ENCODE measurements at regions not wholly inside any gene's neighbourhood (a gene's known extent, or its start where the extent isn't known, plus 50 kb on each side); places are given as distances from the start of the nearest gene placed in this dataset.

DNA sequence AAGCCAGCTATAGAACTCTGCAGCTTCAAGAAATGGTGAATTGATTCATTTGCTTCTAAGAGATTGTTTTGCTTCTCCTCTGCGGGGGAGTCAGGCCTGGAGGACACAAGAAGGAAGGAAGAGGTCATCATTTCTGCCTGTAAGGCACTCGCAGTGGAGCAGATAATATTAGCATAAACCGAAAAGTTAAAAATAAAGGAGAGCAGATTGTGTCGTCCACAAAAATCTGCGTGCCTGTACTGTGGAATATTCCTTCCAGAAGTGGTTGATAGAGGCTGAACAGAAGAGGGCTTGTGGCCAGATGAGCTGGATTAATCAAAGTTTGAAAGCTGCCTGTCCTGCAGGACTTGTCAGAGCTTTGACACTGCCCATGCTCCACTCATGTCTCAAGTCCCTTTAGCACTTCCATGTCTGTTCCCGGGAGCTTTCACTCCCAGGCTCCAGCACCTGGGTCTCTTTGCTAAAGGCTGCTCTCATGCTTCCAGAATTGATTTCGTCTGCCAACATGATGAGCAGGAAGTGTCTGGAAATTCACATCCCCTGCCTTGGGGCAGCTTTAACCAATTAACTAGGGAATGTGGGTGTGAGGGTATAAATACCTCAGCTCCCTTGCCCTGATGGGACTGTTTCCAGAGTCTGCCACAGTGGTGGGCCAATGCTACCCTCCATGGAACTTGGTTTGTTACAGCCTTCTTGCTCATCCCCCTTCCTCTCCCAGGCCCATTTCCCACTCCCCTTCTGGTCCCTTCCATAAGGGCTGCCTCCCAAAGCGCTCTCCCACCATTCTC lies 65.1 kb upstream of the STX16 start:
- no peak overlapping the region for H3K4me3 ChIP-seq
- TF ChIP-seq CTCF (IDR thresholded peaks at IDR 0.05) (no peak), POLR2A (IDR thresholded peaks at IDR 0.05) (no peak)
- no peaks in the 10 kb centered on the region for H3K27me3 ChIP-seq
- intact Hi-C loops (cut with DNase I) = no loop called here
- no peaks in the 10 kb centered on the region for H3K36me3 ChIP-seq (replicated peaks in 1 of 2)
- WGBS, 4 donors = 55 to 65% (median 61%) methylated on average over 8 of the region's 8 CpGs
- no peak for DNase-seq
- H3K9me3 ChIP-seq (replicated peaks in 1 of 3) = no peaks in the 10 kb centered on the region
- no peaks in the 10 kb centered on the region for H3K4me1 ChIP-seq (replicated peaks in 1 of 2)
- peak overlapping the region in 1 of 5 donors; percentile 20 for H3K27ac ChIP-seq

- Histone ChIP-seq H3K9me3 (replicated peaks in 1 of 3) (no peaks in the 10 kb centered on the region), H3K27me3 (no peaks in the 10 kb centered on the region), H3K4me1 (replicated peaks in 1 of 2) (no peaks in the 10 kb centered on the region), H3K36me3 (replicated peaks in 1 of 2) (no peaks in the 10 kb centered on the region), H3K4me3 (no peak overlapping the region), H3K27ac (peak overlapping the region in 1 of 5 donors; percentile 20)
- DNase-seq = no peak
- TF ChIP-seq CTCF (IDR thresholded peaks at IDR 0.05) (no peak), POLR2A (IDR thresholded peaks at IDR 0.05) (no peak)
- WGBS, 4 donors = 57 to 63% (median 62%) methylated on average over 9 of the region's 9 CpGs
- intact Hi-C loops (cut with DNase I) = no loop called here
Measured at GRCh38 chr20:58584881-58585752, 66.0 kb upstream of the STX16 start.

DNA sequence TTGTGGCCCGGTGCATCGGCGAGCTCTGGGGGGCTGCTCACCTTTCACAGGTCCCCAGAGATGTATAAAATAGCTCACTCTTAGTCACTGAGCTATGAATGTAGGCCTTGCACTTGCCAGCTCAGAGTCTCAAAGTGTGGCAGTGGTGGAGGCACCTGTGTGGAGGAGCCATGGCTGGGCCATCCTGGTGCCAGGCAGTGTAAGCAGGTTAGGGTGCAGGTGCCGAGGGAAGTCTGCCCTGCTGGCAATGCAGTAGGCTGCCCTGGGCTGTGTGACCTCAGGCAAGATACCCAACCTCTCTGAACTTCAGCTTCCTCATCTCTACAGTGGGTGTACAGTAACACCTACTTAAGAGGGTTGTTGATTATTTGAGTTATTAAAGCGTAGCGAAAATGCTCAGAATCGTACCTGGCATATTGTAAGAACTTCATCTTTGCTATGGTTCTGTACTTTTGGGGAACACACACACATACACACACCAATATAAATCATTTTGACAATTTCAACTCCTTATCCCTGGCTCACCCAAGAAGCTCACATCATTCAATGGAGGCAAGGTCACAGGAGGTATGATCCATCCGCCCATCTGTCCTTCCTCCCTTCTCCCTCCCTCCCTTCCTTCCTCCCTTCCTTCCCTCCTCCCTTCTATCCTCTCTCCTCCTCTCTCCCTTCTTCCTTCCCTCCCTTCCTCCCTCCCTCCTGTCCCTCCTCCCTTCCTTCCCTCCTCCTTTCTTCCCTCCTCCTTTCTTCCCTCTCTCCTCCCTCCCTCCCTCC lies 66.8 kb upstream of the STX16 start:
- TF ChIP-seq CTCF (IDR thresholded peaks at IDR 0.05) = no peak
- no peak for DNase-seq
- Histone ChIP-seq H3K9me3 (replicated peaks in 1 of 3) (no peaks in the 10 kb centered on the region), H3K27me3 (no peaks in the 10 kb centered on the region), H3K27ac (no peak overlapping the region), H3K36me3 (replicated peaks in 1 of 2) (no peaks in the 10 kb centered on the region), H3K4me3 (no peak overlapping the region), H3K4me1 (replicated peaks in 1 of 2) (no peaks in the 10 kb centered on the region)
- WGBS, 4 donors = 80 to 88% (median 84%) methylated on average over 4 to 8 of the region's 8 CpGs
- intact Hi-C loops (cut with DNase I) = no loop called here

DNA sequence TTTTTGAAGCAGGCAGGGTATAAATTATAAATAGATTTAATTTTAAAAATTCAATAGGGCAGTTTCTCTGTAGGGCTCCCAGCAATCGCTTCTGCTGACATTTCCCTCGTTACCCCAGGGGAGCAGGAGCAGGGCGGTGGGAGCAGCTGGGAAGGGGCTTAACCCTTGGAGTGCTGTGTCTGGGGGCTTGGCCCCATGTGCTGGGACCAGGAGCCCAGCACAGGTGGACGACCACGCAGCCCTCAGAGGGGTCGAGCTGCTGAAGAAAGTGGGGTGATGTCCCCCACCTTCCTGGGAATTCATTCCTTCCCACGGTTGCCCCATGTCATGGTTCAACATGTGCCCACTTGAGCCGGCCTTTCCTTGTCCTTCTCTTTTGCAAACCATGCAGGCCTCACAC lies 67.5 kb upstream of the STX16 start:
- whole genome bisulfite sequencing, 4 donors = 74 to 79% (median 74%) methylated on average over 3 to 8 of the region's 8 CpGs
- Histone ChIP-seq H3K36me3 (replicated peaks in 1 of 2) (no peaks in the 10 kb centered on the region), H3K4me3 (no peak overlapping the region), H3K4me1 (replicated peaks in 1 of 2) (no peaks in the 10 kb centered on the region), H3K9me3 (replicated peaks in 1 of 3) (no peaks in the 10 kb centered on the region), H3K27me3 (no peaks in the 10 kb centered on the region), H3K27ac (no peak overlapping the region)
- intact Hi-C loops (cut with DNase I) = no loop called here
- no peak for DNase-seq
- no peak for TF ChIP-seq POLR2A (IDR thresholded peaks at IDR 0.05)
- TF ChIP-seq CTCF (IDR thresholded peaks at IDR 0.05) = no peak
